ENCODE measurements at regions not wholly inside any gene's neighbourhood (a gene's known extent, or its start where the extent isn't known, plus 50 kb on each side); places are given as distances from the start of the nearest gene placed in this dataset.

- no peak for TF ChIP-seq CTCF (IDR thresholded peaks at IDR 0.05; ENCODE audit: extremely low read depth in 1 of 2, insufficient read depth in 1 of 2, low read depth in 1 of 2, low read length in 2 of 2)
- TF ChIP-seq POLR2AphosphoS5 (IDR thresholded peaks at IDR 0.05; ENCODE audit: insufficient read depth, low read depth, low read length) = no peak
- no peak for TF ChIP-seq FOS (IDR thresholded peaks at IDR 0.05; ENCODE audit: borderline replicate concordance, insufficient read depth, low read length)
- TF ChIP-seq EZH2 (IDR thresholded peaks at IDR 0.05; ENCODE audit: borderline replicate concordance, low read depth, low read length, severe bottlenecking) = no peak
Measured at GRCh38 chr10:3503299-3503698, 281.7 kb downstream of the KLF6 start.
